ENCODE measurements at regions not wholly inside any gene's neighbourhood (a gene's known extent, or its start where the extent isn't known, plus 50 kb on each side); places are given as distances from the start of the nearest gene placed in this dataset.

DNA sequence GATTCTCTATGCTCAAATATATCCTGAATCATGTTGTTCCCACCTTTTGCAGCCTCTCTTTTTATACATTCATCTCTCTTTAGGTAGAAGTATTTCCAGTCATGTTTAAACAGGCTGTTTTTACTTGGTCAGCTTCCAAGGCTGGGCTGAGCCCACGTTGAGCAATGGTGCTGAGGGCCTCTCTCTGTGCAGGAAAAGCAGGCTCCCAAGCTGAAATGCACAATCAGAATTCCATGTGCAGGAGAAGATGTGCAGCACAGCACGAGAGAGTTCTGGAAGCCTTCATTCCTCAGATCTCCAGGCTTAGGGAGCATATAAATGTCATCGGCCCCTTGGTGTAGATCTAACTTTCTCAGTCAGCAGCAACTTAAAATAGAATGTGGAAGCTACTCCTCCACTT, 588.5 kb downstream of the TNS3 start:
- Histone ChIP-seq H3K27me3 (ENCODE audit: control insufficient read depth in 1 of 2, insufficient read depth in 2 of 2, low read length in 2 of 2) (no peaks in the 10 kb centered on the region), H3K4me1 (ENCODE audit: control insufficient read depth, insufficient read depth, low read length) (no peaks in the 10 kb centered on the region), H3K36me3 (ENCODE audit: control insufficient read depth in 2 of 2, insufficient read depth in 2 of 2, low read length in 2 of 2) (no peaks in the 10 kb centered on the region), H3K9ac (ENCODE audit: low read length in 2 of 2) (no peak overlapping the region), H3K27ac (ENCODE audit: low read length) (no peak overlapping the region), H3K9me3 (ENCODE audit: control insufficient read depth in 2 of 2, low read length in 2 of 2) (no peaks in the 10 kb centered on the region), H3K4me3 (ENCODE audit: low read length in 2 of 2) (no peak overlapping the region)

DNA sequence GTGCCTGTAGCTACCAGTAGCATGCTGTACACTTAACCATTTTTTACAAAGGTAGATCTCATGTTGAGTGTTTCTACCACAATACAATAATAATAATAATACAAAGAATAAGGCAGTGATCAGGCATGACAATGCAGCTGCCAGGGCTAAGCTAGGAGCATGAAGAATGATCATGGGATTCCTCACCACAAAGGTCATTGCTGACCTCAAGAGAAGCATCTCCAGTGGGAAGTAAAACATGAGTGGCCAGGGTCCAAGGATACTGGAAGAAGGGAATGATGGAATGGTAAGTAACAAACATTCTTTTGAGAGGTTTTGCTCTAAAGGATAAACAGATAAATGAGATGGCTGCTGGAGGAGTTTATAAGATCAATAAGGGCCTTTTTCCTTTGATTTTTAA, 591.1 kb downstream of the TNS3 start:
- Histone ChIP-seq H3K4me1 (ENCODE audit: control insufficient read depth, insufficient read depth, low read length) (no peaks in the 10 kb centered on the region), H3K27ac (ENCODE audit: low read length) (no peak overlapping the region), H3K9me3 (ENCODE audit: control insufficient read depth in 2 of 2, low read length in 2 of 2) (no peaks in the 10 kb centered on the region), H3K36me3 (ENCODE audit: control insufficient read depth in 2 of 2, insufficient read depth in 2 of 2, low read length in 2 of 2) (no peaks in the 10 kb centered on the region), H3K9ac (ENCODE audit: low read length in 2 of 2) (no peak overlapping the region), H3K27me3 (ENCODE audit: control insufficient read depth in 1 of 2, insufficient read depth in 2 of 2, low read length in 2 of 2) (no peaks in the 10 kb centered on the region), H3K4me3 (ENCODE audit: low read length in 2 of 2) (no peak overlapping the region)

DNA sequence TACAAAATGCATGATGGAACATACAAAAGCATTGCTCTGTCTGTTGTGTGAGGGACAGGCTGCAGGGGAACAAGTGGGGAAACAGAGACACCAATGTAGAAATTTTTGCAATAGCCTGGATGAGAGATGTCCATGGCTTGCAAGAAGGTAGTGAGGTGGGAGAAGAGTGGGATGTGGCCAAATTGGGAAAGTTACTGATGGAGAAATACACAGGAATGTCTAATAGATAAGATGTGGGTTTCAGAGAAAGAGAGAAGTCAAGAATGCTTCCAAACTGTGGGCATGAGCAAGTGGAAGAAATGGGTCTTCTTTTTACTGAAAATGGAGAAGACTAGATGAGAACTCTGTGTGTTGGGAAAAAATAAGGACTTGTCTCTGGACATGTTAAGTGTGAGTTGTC, 592.7 kb downstream of the TNS3 start:
- Histone ChIP-seq H3K9me3 (ENCODE audit: control insufficient read depth in 2 of 2, low read length in 2 of 2) (no peaks in the 10 kb centered on the region), H3K36me3 (ENCODE audit: control insufficient read depth in 2 of 2, insufficient read depth in 2 of 2, low read length in 2 of 2) (no peaks in the 10 kb centered on the region), H3K4me3 (ENCODE audit: low read length in 2 of 2) (no peak overlapping the region), H3K27me3 (ENCODE audit: control insufficient read depth in 1 of 2, insufficient read depth in 2 of 2, low read length in 2 of 2) (no peaks in the 10 kb centered on the region), H3K4me1 (ENCODE audit: control insufficient read depth, insufficient read depth, low read length) (no peaks in the 10 kb centered on the region), H3K9ac (ENCODE audit: low read length in 2 of 2) (no peak overlapping the region), H3K27ac (ENCODE audit: low read length) (no peak overlapping the region)

DNA sequence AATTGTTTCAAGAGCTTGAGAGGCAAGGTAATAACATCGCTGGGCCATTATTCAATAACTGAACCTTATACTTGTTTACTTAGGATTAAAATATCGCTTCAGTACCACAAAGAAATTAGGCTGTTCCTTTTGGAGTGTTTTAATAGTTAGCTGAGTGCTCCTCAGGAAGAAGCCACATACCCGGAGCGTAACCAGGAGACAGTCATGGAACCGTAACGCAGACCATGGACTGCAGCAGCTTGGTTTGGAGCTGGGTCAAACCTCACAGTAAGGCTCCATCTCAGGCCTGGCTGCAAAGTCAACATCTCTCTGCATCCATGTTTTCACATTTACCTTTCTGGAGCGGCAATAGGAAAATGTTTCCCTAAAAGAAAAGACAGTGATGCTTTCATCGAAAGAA, 599.0 kb downstream of the TNS3 start:
- Histone ChIP-seq H3K27ac (ENCODE audit: low read length) (no peak overlapping the region), H3K4me3 (ENCODE audit: low read length in 2 of 2) (no peak overlapping the region), H3K4me1 (ENCODE audit: control insufficient read depth, insufficient read depth, low read length) (no peaks in the 10 kb centered on the region), H3K9me3 (ENCODE audit: control insufficient read depth in 2 of 2, low read length in 2 of 2) (peaks cover 0 to 2% of the 10 kb centered on the region in 2 donors), H3K36me3 (ENCODE audit: control insufficient read depth in 2 of 2, insufficient read depth in 2 of 2, low read length in 2 of 2) (no peaks in the 10 kb centered on the region), H3K9ac (ENCODE audit: low read length in 2 of 2) (no peak overlapping the region), H3K27me3 (ENCODE audit: control insufficient read depth in 1 of 2, insufficient read depth in 2 of 2, low read length in 2 of 2) (no peaks in the 10 kb centered on the region)

DNA sequence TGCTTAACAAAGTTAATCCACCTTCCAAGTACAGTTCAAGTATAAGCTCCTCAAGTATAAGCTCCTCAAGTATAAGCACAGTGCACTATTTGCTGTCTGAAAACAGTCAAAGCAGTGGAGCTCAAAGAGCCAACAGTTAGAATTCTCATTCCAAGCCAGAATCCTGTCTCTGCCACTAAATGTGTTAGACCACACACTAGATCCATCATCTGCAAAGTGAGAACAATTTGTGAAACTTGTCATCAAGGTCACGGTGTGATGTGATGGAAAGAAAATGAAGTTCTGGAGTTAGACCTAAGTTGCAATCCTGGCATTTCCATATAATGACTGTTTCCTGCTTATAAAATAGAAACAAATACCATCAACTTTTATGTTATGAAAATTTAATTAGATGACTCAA, 602.5 kb downstream of the TNS3 start:
- Histone ChIP-seq H3K4me3 (ENCODE audit: low read length in 2 of 2) (no peak overlapping the region), H3K36me3 (ENCODE audit: control insufficient read depth in 2 of 2, insufficient read depth in 2 of 2, low read length in 2 of 2) (no peaks in the 10 kb centered on the region), H3K9ac (ENCODE audit: low read length in 2 of 2) (no peak overlapping the region), H3K4me1 (ENCODE audit: control insufficient read depth, insufficient read depth, low read length) (no peaks in the 10 kb centered on the region), H3K27me3 (ENCODE audit: control insufficient read depth in 1 of 2, insufficient read depth in 2 of 2, low read length in 2 of 2) (no peaks in the 10 kb centered on the region), H3K27ac (ENCODE audit: low read length) (no peak overlapping the region), H3K9me3 (ENCODE audit: control insufficient read depth in 2 of 2, low read length in 2 of 2) (peaks cover 0 to 2% of the 10 kb centered on the region in 2 donors)

DNA sequence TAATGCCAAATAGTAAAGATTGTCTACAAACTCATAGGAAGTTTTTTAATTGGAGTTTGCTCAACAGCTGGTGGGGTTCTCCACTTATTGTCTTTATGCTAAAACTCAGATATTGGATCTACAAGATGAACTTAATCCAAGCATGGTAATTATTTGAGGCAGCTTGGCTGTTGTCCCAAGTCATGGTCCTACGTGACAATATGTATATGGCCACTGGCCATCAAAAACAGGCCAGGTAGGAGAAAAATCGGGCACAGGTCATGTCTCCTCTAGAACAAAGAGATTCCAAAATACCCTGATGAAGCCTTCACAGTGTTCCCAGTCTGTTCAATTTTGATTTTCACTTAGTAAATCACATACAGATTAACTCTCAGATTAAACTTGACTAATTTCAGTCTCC, 606.4 kb downstream of the TNS3 start:
- H3K36me3 ChIP-seq (ENCODE audit: control insufficient read depth in 2 of 2, insufficient read depth in 2 of 2, low read length in 2 of 2) = no peaks in the 10 kb centered on the region
- H3K4me1 ChIP-seq (ENCODE audit: control insufficient read depth, insufficient read depth, low read length) = no peaks in the 10 kb centered on the region
- no peak overlapping the region for H3K27ac ChIP-seq (ENCODE audit: low read length)
- no peaks in the 10 kb centered on the region for H3K27me3 ChIP-seq (ENCODE audit: control insufficient read depth in 1 of 2, insufficient read depth in 2 of 2, low read length in 2 of 2)
- H3K9me3 ChIP-seq (ENCODE audit: control insufficient read depth in 2 of 2, low read length in 2 of 2) = peaks cover 0 to under 1% of the 10 kb centered on the region in 2 donors
- H3K9ac ChIP-seq (ENCODE audit: low read length in 2 of 2) = no peak overlapping the region
- no peak overlapping the region for H3K4me3 ChIP-seq (ENCODE audit: low read length in 2 of 2)

DNA sequence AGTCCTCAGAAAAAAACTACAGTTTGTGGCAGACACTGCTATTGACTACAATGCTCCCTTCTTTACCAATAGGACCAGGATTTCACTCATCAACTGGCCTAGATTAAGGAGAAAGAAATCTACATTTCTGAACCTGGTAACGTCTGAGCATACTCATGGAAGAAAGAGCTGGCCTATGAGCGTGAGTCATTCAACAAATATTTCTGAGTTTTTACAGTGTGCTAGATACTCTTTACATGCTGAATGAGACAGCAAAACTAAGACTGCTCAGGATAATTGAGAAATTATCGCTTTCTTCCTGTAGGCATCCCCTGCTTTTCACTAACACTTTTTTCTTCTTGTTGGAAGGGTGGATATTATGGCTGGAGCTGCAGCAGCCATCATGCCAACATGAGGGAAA, 609.7 kb downstream of the TNS3 start:
- Histone ChIP-seq H3K27ac (ENCODE audit: low read length) (no peak overlapping the region), H3K36me3 (ENCODE audit: control insufficient read depth in 2 of 2, insufficient read depth in 2 of 2, low read length in 2 of 2) (no peaks in the 10 kb centered on the region), H3K4me3 (ENCODE audit: low read length in 2 of 2) (no peak overlapping the region)

DNA sequence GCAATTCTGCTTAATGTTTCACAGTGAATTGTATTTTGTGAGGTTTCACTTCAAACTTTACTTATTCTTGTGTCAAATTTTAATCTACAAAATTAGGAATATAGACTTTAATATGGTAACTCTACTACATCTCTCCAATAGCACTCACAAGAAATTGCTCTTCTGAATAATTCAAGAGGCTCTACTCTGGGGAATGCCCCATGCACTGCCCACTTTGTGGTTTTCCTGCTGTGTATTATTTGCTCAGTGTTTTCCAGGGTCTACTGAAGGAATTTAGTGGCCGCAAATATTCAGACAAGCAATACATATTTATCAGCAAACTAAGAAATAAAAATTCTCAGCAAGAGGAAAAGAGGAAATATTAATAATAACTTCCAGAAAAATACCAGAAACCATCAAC, 611.4 kb downstream of the TNS3 start:
- H3K4me3 ChIP-seq (ENCODE audit: low read length in 2 of 2) = no peak overlapping the region
- H3K4me1 ChIP-seq (ENCODE audit: control insufficient read depth, insufficient read depth, low read length) = no peaks in the 10 kb centered on the region
- H3K9ac ChIP-seq (ENCODE audit: low read length in 2 of 2) = no peak overlapping the region
- no peaks in the 10 kb centered on the region for H3K27me3 ChIP-seq (ENCODE audit: control insufficient read depth in 1 of 2, insufficient read depth in 2 of 2, low read length in 2 of 2)
- H3K9me3 ChIP-seq (ENCODE audit: control insufficient read depth in 2 of 2, low read length in 2 of 2) = peaks cover 0 to 4% of the 10 kb centered on the region in 2 donors
- H3K27ac ChIP-seq (ENCODE audit: low read length) = no peak overlapping the region
- H3K36me3 ChIP-seq (ENCODE audit: control insufficient read depth in 2 of 2, insufficient read depth in 2 of 2, low read length in 2 of 2) = no peaks in the 10 kb centered on the region

More for the DNA sequence above, 609.7 kb downstream of the TNS3 start:
- H3K27me3 ChIP-seq (ENCODE audit: control insufficient read depth in 1 of 2, insufficient read depth in 2 of 2, low read length in 2 of 2) = no peaks in the 10 kb centered on the region
- no peaks in the 10 kb centered on the region for H3K4me1 ChIP-seq (ENCODE audit: control insufficient read depth, insufficient read depth, low read length)
- H3K9ac ChIP-seq (ENCODE audit: low read length in 2 of 2) = no peak overlapping the region
- H3K9me3 ChIP-seq (ENCODE audit: control insufficient read depth in 2 of 2, low read length in 2 of 2) = no peaks in the 10 kb centered on the region

DNA sequence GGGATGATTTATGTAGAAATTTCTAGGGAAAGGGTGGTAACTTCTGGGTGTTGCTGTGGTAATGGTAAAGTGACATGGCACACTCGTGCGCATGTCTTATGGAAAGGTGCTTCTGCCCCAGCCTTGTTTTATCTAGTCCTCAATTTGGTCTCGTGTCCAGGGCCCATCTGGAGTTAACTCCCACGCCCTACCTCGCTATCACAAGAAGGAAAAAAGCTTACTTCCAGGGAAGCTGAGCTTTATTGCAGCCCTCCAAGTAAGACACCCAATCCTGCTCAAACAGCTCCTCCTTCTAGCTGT, 611.8 kb downstream of the TNS3 start:
- no peak overlapping the region for H3K4me3 ChIP-seq (ENCODE audit: low read length in 2 of 2)
- no peaks in the 10 kb centered on the region for H3K4me1 ChIP-seq (ENCODE audit: control insufficient read depth, insufficient read depth, low read length)
- peaks cover 0 to 4% of the 10 kb centered on the region in 2 donors for H3K9me3 ChIP-seq (ENCODE audit: control insufficient read depth in 2 of 2, low read length in 2 of 2)
- no peak overlapping the region for H3K27ac ChIP-seq (ENCODE audit: low read length)
- no peaks in the 10 kb centered on the region for H3K36me3 ChIP-seq (ENCODE audit: control insufficient read depth in 2 of 2, insufficient read depth in 2 of 2, low read length in 2 of 2)
- H3K27me3 ChIP-seq (ENCODE audit: control insufficient read depth in 1 of 2, insufficient read depth in 2 of 2, low read length in 2 of 2) = no peaks in the 10 kb centered on the region
- H3K9ac ChIP-seq (ENCODE audit: low read length in 2 of 2) = no peak overlapping the region

DNA sequence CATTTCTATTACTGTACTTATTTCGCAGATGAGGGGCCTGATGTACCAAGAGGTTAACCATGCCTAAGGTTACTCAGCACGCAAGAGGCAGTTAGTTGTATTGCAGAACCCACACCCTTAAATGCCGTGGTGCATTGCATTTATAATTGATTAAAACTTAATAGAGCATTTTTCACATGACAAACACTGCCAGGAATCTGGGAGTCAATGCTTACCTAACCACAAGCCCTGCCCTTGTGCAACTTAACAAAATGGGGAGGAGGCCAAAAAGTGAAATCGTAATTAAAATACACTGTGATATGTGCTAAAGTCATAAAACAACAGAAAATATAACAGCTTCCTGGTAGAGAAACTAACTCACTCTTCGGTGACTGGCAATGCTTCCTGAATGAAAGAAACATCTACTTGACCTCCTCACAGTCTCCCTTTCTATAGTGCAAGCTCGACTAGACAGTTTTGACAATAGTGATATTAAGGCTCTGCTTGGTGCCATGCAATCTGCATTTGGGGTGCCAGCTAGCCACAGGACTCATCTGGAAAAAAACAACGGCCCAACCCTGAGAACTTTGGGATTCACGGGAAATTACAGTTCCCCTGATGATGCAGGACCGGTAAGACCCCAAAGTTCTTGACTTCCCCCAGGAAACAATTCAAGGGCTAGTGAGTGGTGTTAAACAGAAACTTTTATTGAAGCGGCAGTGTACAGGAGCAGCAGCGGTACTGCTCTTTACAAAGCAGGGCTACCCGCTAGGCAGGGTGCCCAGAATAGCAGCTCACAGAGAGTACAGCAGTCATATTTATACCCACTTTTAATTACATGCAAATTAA, 612.4 kb downstream of the TNS3 start:
- peaks cover 0 to 4% of the 10 kb centered on the region in 2 donors for H3K9me3 ChIP-seq (ENCODE audit: control insufficient read depth in 2 of 2, low read length in 2 of 2)
- H3K9ac ChIP-seq (ENCODE audit: low read length in 2 of 2) = no peak overlapping the region
- H3K27me3 ChIP-seq (ENCODE audit: control insufficient read depth in 1 of 2, insufficient read depth in 2 of 2, low read length in 2 of 2) = no peaks in the 10 kb centered on the region
- no peak overlapping the region for H3K4me3 ChIP-seq (ENCODE audit: low read length in 2 of 2)
- H3K4me1 ChIP-seq (ENCODE audit: control insufficient read depth, insufficient read depth, low read length) = no peaks in the 10 kb centered on the region
- no peaks in the 10 kb centered on the region for H3K36me3 ChIP-seq (ENCODE audit: control insufficient read depth in 2 of 2, insufficient read depth in 2 of 2, low read length in 2 of 2)
- no peak overlapping the region for H3K27ac ChIP-seq (ENCODE audit: low read length)

DNA sequence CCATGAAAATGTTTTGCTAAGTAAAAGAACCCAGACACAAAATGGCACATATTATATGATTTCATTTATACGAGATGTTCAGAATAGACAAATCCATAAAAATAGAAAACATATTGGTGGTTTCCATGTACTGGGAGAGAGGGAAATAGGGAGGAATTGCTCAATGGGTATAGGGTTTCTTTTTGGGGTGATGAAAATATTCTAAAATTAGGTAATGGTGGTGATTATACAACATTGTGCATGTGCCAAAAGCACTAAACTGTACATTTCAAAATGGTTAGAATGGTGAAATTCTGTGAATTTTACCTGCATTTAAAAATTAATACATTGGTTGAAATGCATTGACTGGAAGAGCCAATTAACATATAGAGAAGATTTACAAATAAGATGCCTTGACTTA, 613.9 kb downstream of the TNS3 start:
- Histone ChIP-seq H3K4me3 (ENCODE audit: low read length in 2 of 2) (no peak overlapping the region), H3K36me3 (ENCODE audit: control insufficient read depth in 2 of 2, insufficient read depth in 2 of 2, low read length in 2 of 2) (no peaks in the 10 kb centered on the region), H3K9me3 (ENCODE audit: control insufficient read depth in 2 of 2, low read length in 2 of 2) (peaks cover 0 to 9% of the 10 kb centered on the region in 2 donors), H3K27me3 (ENCODE audit: control insufficient read depth in 1 of 2, insufficient read depth in 2 of 2, low read length in 2 of 2) (no peaks in the 10 kb centered on the region), H3K4me1 (ENCODE audit: control insufficient read depth, insufficient read depth, low read length) (no peaks in the 10 kb centered on the region), H3K9ac (ENCODE audit: low read length in 2 of 2) (no peak overlapping the region), H3K27ac (ENCODE audit: low read length) (no peak overlapping the region)
